Testis (tissue), 2 donors: ENCODE measurements at regions not wholly inside any gene's neighbourhood (a gene's known extent, or its start where the extent isn't known, plus 50 kb on each side); places are given as distances from the start of the nearest gene placed in this dataset.

Source experiments
- POLR2A ChIP-seq: fragments of 450-650 bp; IDR thresholded peaks from one replicate; pipeline ENCODE4 v1.6.1; 2017; ENCODE audit warnings: antibody characterized with exemption, mild to moderate bottlenecking, moderate library complexity
- TF ChIP-seq, protein P1 (sequence below), 3 experiments: fragments of 450-650 bp in 2 of 3; fragments of 200-600 bp in 1 of 3; sonication (generic) in 1 of 3; IDR thresholded peaks; one replicate each; pipeline ENCODE4 v1.5.1; 2016 to 2019; ENCODE audit warnings: antibody characterized with exemption in 3 of 3, mild to moderate bottlenecking in 2 of 3, moderate library complexity in 1 of 3

DNA sequence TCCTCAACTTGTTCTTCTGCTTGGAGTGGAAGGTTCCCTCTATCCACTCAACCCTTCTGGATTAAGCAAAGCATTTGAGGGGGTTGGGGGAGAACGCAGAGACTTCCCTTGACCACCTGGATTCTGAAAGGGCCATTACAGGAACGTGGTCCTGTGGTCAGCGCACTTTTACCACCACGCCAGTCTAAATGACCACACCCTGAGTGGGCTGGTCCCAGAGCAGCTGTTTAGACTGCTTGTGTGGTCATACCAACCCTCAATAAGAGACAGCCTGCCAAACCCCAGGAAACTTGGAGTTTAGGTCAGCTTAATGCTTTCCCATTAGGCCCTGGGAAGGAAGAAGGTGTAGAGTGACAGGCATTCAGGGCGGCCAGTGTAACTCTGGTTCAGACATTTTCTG, 165.5 kb upstream of the ATP2B1 start:
- TF ChIP-seq, protein P1, sequence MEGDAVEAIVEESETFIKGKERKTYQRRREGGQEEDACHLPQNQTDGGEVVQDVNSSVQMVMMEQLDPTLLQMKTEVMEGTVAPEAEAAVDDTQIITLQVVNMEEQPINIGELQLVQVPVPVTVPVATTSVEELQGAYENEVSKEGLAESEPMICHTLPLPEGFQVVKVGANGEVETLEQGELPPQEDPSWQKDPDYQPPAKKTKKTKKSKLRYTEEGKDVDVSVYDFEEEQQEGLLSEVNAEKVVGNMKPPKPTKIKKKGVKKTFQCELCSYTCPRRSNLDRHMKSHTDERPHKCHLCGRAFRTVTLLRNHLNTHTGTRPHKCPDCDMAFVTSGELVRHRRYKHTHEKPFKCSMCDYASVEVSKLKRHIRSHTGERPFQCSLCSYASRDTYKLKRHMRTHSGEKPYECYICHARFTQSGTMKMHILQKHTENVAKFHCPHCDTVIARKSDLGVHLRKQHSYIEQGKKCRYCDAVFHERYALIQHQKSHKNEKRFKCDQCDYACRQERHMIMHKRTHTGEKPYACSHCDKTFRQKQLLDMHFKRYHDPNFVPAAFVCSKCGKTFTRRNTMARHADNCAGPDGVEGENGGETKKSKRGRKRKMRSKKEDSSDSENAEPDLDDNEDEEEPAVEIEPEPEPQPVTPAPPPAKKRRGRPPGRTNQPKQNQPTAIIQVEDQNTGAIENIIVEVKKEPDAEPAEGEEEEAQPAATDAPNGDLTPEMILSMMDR (IDR thresholded peaks at IDR 0.05): no peak
- TF ChIP-seq POLR2A: no peak
